ENCODE measurements at regions not wholly inside any gene's neighbourhood (a gene's known extent, or its start where the extent isn't known, plus 50 kb on each side); places are given as distances from the start of the nearest gene placed in this dataset.

DNA sequence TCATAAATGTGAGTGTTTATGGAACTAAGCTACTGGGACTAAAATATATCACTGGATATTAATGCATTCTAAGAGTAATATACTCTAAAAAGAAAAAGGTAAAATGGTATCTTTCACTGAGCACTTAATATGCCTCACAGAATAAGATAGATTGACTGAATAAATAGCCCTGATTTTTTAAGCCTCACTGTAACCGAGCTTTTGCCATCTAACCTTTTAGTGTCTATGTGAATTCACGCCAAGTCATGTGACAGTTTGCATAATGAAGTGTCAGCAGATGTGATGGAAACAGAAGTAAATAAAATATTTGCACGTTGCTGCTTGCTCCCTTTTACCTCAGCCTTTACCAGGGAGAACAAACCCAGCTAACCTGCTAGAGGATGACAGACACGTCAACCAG lies 119.7 kb upstream of the NWD2 start:
- TF ChIP-seq, protein P1, sequence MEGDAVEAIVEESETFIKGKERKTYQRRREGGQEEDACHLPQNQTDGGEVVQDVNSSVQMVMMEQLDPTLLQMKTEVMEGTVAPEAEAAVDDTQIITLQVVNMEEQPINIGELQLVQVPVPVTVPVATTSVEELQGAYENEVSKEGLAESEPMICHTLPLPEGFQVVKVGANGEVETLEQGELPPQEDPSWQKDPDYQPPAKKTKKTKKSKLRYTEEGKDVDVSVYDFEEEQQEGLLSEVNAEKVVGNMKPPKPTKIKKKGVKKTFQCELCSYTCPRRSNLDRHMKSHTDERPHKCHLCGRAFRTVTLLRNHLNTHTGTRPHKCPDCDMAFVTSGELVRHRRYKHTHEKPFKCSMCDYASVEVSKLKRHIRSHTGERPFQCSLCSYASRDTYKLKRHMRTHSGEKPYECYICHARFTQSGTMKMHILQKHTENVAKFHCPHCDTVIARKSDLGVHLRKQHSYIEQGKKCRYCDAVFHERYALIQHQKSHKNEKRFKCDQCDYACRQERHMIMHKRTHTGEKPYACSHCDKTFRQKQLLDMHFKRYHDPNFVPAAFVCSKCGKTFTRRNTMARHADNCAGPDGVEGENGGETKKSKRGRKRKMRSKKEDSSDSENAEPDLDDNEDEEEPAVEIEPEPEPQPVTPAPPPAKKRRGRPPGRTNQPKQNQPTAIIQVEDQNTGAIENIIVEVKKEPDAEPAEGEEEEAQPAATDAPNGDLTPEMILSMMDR (IDR thresholded peaks at IDR 0.05), result no peak
- no peak for TF ChIP-seq POLR2A (IDR thresholded peaks at IDR 0.05; ENCODE audit: low read length)
- no peak for TF ChIP-seq ZC3H11A (IDR thresholded peaks at IDR 0.05)
- TF ChIP-seq, protein P2, sequence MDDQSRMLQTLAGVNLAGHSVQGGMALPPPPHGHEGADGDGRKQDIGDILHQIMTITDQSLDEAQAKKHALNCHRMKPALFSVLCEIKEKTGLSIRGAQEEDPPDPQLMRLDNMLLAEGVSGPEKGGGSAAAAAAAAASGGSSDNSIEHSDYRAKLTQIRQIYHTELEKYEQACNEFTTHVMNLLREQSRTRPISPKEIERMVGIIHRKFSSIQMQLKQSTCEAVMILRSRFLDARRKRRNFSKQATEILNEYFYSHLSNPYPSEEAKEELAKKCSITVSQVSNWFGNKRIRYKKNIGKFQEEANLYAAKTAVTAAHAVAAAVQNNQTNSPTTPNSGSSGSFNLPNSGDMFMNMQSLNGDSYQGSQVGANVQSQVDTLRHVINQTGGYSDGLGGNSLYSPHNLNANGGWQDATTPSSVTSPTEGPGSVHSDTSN (IDR thresholded peaks at IDR 0.05), result no peak
- TF ChIP-seq SMC3 (IDR thresholded peaks at IDR 0.05), result no peak
- no peak for TF ChIP-seq NFE2L2 (conservative IDR thresholded peaks at IDR 0.05; ENCODE audit: low read length)
- TF ChIP-seq, protein P3, sequence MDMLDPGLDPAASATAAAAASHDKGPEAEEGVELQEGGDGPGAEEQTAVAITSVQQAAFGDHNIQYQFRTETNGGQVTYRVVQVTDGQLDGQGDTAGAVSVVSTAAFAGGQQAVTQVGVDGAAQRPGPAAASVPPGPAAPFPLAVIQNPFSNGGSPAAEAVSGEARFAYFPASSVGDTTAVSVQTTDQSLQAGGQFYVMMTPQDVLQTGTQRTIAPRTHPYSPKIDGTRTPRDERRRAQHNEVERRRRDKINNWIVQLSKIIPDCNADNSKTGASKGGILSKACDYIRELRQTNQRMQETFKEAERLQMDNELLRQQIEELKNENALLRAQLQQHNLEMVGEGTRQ (IDR thresholded peaks at IDR 0.05), result no peak
